HG03558 (cell line): ENCODE measurements at regions not wholly inside any gene's neighbourhood (a gene's known extent, or its start where the extent isn't known, plus 50 kb on each side); places are given as distances from the start of the nearest gene placed in this dataset.
"Not testable (repeated sequence)": the region's sequence is repeated elsewhere in the genome, so short reads cannot be mapped to it uniquely, and the experiment has no call there.

Source experiments
- ATAC-seq: cut with Tn5 transposase; IDR thresholded peaks from one replicate; pipeline ENCODE4 v1.9.1; 2021; ENCODE audit warnings: moderate number of reproducible peaks; ENCODE audit not compliant: unreplicated experiment; ENCODE audit errors: extremely low read depth

- ATAC-seq: not testable (repeated sequence)
Observed at GRCh38 chr9:68593760-68594159, 53.1 kb upstream of the TMEM252 start.

DNA sequence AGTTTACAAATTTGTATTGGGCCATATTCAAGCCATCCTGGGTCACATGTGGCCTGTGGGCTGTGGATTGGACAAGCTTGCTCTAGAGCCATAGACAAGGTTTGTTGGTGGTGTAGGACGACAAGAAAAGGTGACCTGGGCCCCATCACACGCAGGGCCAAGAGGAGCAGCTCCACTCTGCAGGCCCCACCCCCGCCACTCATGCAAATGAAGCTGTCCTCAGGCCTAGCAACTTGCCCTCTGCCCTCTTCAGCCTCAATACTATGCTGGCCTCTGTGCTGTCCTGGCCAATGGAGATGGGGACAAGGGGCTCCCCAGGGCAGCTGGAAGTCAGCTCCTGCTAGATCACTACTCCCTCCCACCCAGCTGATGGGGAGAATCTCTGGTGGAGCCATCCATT is 55.2 kb upstream of the TMEM252 start:
- no peak for ATAC-seq

DNA sequence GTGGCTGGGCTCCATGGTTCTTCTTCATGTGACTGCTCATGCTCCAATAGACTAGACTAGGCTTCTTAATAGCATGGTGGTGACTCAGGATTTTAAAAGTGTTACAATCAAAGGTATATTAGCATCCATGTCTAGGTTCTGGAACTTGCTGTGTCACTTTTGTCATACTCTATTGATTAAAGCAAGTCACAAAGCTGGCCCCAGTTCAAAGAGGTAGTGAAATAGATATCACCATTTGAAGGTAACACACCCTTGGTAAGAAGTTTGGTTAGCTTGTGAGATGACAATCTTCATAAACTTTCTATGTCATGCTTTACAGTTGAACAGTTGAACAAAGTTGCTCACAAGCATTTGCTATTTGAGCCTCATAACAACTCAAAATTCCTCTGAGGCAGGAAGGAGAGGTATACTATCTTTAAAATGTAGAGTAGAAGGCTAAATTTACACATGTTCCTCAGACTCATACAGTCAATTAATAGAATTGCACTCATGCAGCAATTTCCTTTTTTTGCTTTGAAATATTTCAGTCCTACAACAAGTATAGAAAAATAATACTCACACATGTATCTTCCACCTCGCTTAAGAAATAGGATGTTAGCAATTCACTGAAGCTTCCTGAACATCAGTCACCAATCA is 56.8 kb upstream of the TMEM252 start:
- ATAC-seq: no peak

DNA sequence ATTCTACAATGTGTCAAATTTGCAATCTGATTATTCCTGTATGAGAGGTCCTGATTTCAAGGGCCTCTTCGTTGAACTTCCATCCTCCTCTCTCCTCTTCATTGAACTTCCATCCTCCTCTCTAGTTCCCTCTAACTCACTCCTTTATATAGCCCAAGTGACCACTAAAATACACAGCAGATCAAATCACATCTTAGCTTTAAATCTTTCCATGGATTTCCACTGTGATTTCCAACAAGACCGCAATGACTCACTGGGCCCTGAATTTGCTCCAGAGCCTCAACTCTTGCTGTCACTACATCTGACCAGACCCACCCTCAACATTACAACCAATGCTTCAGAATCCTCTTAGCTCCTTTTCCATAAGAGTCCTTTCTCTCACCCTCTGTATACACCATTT is 59.1 kb upstream of the TMEM252 start:
- no peak for ATAC-seq

DNA sequence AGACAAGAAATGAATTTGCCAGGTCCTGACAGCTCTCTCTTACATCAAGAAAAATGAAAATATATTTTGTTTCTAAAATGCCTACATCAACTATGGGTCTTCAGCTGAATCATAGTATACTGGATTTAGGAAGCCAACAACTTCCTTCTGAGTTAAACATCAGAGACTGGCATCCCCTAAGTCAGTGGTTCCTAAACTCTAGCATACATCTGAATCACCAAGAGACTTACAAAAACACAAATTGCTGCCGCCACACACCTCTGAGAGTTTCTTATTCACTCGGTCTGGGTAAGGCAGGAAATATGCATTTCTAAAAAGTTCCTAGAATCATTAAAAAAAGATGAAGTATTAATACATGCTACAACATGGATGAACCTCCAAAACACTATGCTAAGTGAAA is 60.4 kb upstream of the TMEM252 start:
- no peak for ATAC-seq

DNA sequence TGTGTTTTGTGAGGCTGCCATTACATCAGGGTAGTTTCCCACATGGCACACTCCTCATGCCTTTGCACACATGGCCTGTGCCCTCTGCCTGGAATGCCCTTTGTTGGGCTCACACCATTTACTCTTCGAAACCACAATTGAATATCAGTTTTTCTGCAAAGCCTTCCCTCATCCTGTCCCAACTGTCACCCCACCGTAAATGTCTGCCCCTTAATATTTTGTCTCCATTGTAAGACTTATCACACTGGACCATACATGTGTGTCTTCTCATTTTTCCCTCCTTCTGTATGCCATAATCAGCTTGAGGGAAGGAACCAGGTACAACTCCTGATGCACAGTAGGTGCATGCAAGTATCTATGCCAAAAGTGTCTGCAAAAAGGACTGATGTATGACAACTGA is 62.7 kb upstream of the TMEM252 start:
- no peak for ATAC-seq

DNA sequence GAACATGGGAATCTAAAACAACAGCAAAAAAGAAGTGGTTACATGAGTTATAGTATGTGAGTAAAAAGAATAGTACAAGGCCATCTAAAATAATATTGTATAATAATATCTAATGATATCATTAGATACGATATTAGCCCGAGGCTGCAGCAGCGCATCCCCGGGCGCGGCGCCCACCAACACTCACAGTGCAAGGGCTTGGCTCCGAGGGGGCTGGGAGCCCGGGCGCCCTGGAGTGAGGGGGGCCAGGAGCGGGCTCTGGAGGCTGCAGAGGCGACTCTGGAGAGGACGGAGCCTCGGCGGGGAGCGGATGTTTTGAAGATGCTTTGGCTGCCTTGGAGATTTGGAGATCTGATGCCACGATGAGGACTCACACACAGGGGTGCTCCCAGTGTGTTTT is 68.1 kb upstream of the TMEM252 start:
- ATAC-seq: no peak

DNA sequence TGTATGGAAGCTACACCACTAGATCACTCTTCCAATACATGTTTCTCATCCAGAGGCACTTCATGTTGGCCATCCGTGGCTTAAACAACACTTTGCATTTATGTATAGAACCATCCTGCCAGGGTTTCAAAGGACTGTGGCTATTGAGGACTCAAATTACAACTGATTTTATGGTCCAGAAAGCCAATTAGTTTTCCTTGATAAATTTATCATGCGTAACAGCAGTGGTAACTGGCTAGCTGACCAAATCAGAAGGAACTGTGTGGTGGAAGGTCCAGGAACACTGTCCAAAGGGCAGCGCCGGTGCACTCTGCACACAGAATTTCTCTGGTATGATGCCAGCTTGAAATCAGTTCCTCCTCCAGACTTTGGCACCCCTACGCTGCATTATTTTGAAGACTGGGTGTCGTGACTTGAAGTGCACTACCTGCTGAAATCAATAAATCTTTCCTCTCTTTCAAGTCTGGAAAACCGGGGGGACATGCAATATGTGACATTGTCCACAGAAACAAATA is 69.3 kb upstream of the TMEM252 start:
- no peak for ATAC-seq

DNA sequence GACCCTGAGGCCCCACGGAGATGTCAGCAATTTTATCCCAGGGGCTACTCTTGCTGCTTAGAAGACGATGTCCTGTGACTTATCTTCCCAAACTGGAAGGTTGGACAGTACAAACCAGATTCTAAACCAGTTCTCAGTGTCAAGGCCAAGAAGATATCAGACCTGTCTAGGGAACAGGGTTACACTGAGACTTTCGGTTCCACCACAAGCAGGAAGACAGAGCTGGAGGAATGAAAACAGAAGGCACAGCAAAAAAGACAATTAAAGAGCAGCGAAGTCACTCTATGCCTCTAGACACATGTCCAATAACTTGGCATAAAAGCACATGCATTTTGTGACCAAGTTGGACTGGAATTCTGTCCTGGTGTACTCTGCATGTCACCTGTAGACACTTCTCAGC is 73.4 kb upstream of the TMEM252 start:
- no peak for ATAC-seq

GRCh38 chr9:68617011-68617410 is 76.3 kb upstream of the TMEM252 start:
- not testable (repeated sequence) for ATAC-seq

GRCh38 chr9:68619072-68619471 is 78.4 kb upstream of the TMEM252 start:
- ATAC-seq: no peak

DNA sequence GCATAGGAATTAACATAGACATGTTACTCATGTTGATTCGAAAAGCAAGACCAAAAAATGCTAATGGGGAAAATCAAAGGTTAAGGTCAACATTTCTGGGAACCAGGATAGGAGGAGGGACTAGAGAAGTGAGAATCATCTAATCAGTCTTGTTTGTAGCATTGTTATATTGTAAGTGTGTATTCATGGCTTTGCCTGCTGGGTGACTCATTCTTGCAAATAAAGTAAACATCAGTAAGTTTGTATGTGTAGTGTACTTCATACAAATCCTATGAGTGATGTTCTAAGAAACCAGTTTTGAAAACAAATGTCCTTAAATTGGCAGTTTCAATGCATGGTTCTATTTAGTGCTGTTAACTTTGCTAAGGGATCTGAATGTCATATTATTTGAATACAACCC is 79.0 kb upstream of the TMEM252 start:
- no peak for ATAC-seq

DNA sequence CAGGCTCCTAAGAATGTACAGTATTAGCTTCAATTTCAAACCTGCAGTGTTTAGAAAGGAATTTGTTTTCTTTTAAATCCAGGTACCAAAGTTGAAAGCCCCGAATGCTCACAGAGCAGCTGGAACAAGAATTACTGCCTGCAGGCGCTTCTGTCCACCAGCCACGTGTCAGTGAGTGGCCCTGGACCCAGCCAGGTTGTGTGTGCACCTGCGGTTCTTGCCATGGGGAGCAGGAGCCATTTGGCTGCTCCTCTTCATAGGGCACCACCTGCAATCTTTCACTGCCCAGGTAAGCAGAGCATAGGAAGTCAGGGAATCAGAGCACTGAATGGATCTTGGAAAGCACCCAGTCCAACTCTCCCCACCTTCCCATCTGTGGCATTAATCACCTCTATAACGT is 79.5 kb upstream of the PIP5K1B start:
- no peak for ATAC-seq

DNA sequence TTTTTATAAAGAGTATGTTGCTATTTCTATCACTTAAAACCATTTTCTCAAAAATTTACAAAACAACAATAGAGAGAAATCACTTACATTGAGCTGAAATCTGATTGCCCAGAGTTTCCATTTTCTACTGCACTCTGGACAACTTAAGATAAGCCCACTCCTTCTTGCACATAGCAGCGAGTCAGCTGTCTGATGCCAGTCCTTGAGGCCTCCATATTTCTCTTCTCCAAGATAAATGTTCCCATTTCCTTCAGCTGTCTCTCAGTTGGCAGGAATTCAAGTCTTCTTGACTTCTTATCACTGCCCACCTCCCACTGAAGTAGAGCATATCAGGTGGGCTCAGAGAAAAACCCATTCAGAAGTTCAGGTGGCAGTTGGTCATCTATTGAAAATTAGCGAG is 78.5 kb upstream of the PIP5K1B start:
- ATAC-seq: no peak

DNA sequence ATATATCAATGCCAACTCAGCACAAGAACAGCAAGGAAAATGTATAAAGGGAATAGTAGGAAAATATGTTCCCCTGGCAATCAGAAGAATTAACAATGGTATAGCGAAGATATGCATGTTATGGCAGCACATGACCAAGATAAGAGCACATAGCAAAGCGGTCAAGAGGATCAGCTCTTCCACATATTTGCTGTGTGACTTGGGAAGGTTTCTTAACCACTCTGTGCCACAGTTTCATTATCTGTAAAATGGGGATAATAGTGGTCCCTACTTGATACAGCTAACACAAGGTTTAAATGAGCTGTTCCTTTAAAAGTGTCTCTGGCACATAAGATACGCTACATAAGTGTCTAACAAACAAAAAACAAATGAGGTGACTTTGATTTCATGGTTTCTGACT is 77.9 kb upstream of the PIP5K1B start:
- no peak for ATAC-seq

- ATAC-seq: no peak
Observed at GRCh38 chr9:68627594-68627993, 77.4 kb upstream of the PIP5K1B start.

GRCh38 chr9:68629042-68629441 is 76.0 kb upstream of the PIP5K1B start:
- no peak for ATAC-seq

DNA sequence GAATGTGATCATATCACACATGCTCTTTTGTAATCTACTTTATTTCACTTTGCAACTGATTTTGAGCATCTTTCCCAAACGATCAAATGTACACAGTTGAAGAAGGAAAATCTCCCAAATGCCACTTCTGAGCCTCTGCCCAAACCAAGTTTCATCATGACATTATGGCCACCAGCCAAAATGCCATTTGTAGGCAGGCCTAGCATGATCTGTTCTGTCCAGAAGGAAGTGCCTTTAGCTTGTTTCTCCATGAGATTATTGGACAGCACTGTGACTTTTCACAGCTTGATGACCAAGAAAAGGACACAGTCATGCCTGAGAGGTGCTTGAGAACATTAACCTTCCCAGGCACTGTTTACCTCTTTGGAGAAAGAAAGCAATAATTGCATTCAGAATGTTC is 73.2 kb upstream of the PIP5K1B start:
- no peak for ATAC-seq

DNA sequence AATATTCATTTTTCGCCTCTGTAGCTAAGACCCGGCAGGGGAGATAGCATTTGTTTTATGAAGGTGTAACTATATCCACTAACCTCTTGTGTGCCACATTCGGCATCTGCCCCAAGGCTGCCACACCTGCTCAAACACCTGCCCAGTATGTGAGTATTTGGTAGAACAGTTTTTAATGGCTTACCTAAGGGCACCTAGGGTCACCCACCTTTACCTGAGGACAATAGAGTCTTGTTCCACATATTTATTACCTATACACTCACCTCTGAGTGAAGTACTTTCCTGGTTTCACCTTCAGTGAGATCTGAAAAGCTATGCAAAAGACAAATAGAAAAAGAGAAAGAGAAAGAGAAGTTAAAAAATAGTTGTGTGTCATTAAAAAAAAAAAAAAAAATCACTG is 68.0 kb upstream of the PIP5K1B start:
- ATAC-seq: no peak

GRCh38 chr9:68639261-68639660 is 65.8 kb upstream of the PIP5K1B start:
- ATAC-seq: not testable (repeated sequence)

- ATAC-seq: peak; percentile 23
Observed at GRCh38 chr9:68640421-68641089, 64.5 kb upstream of the PIP5K1B start.
